ENCODE measurements at regions not wholly inside any gene's neighbourhood (a gene's known extent, or its start where the extent isn't known, plus 50 kb on each side); places are given as distances from the start of the nearest gene placed in this dataset.

- intact Hi-C loops (cut with micrococcal nuclease): loop anchor here (10.0 kb wide), 1 partner anchor 1976 kb away; no protein-coding TSS in a partner anchor
Measured at GRCh38 chr16:74100395-74101326, 196.0 kb upstream of the PSMD7 start.

GRCh38 chr16:74099530-74099929, 197.1 kb upstream of the PSMD7 start:
- intact Hi-C loops (cut with micrococcal nuclease): no loop called here

- intact Hi-C loops (cut with micrococcal nuclease): no loop called here
Measured at GRCh38 chr16:74094962-74095361, 201.7 kb upstream of the PSMD7 start.

GRCh38 chr16:74094514-74094913, 202.1 kb upstream of the PSMD7 start:
- intact Hi-C loops (cut with micrococcal nuclease): no loop called here

GRCh38 chr16:74092336-74092735, 204.3 kb upstream of the PSMD7 start:
- intact Hi-C loops (cut with micrococcal nuclease): no loop called here

GRCh38 chr16:74090871-74091270, 205.7 kb upstream of the PSMD7 start:
- intact Hi-C loops (cut with micrococcal nuclease): no loop called here

GRCh38 chr16:74083541-74083940, 213.1 kb upstream of the PSMD7 start:
- intact Hi-C loops (cut with micrococcal nuclease): no loop called here

GRCh38 chr16:74080311-74080710, 216.3 kb upstream of the PSMD7 start:
- intact Hi-C loops (cut with micrococcal nuclease): no loop called here

- intact Hi-C loops (cut with micrococcal nuclease): no loop called here
Measured at GRCh38 chr16:74079232-74079586, 217.4 kb upstream of the PSMD7 start.

- intact Hi-C loops (cut with micrococcal nuclease): no loop called here
Measured at GRCh38 chr16:74078511-74079231, 217.9 kb upstream of the PSMD7 start.

- intact Hi-C loops (cut with micrococcal nuclease): no loop called here
Measured at GRCh38 chr16:74076568-74076967, 220.0 kb upstream of the PSMD7 start.

GRCh38 chr16:74075393-74075792, 221.2 kb upstream of the PSMD7 start:
- intact Hi-C loops (cut with micrococcal nuclease): no loop called here

- intact Hi-C loops (cut with micrococcal nuclease): no loop called here
Measured at GRCh38 chr16:74073456-74073855, 223.2 kb upstream of the PSMD7 start.

GRCh38 chr16:74071996-74072535, 224.5 kb upstream of the PSMD7 start:
- intact Hi-C loops (cut with micrococcal nuclease): no loop called here

- intact Hi-C loops (cut with micrococcal nuclease): no loop called here
Measured at GRCh38 chr16:74070237-74070636, 226.4 kb upstream of the PSMD7 start.

- intact Hi-C loops (cut with micrococcal nuclease): no loop called here
Measured at GRCh38 chr16:74064120-74064735, 232.4 kb upstream of the PSMD7 start.

GRCh38 chr16:74053826-74054225, 242.8 kb upstream of the PSMD7 start:
- intact Hi-C loops (cut with micrococcal nuclease): no loop called here

GRCh38 chr16:74053312-74053711, 243.3 kb upstream of the PSMD7 start:
- intact Hi-C loops (cut with micrococcal nuclease): no loop called here

GRCh38 chr16:74052016-74052415, 244.6 kb upstream of the PSMD7 start:
- intact Hi-C loops (cut with micrococcal nuclease): no loop called here

- intact Hi-C loops (cut with micrococcal nuclease): no loop called here
Measured at GRCh38 chr16:74049027-74049426, 247.6 kb upstream of the PSMD7 start.

- intact Hi-C loops (cut with micrococcal nuclease): no loop called here
Measured at GRCh38 chr16:74046524-74046923, 250.1 kb upstream of the PSMD7 start.

- intact Hi-C loops (cut with micrococcal nuclease): no loop called here
Measured at GRCh38 chr16:74045513-74045912, 251.1 kb upstream of the PSMD7 start.
